Panc1 (cell line): ENCODE measurements at regions not wholly inside any gene's neighbourhood (a gene's known extent, or its start where the extent isn't known, plus 50 kb on each side); places are given as distances from the start of the nearest gene placed in this dataset.

ENCODE experiments used
- ATAC-seq: fragments of 200-7000 bp; cut with Tn5 transposase; 2 replicates; pipeline ENCODE4 v1.9.1; 2020; ENCODE audit warnings: mild to moderate bottlenecking, moderate library complexity
- BruUV-seq: library from RNA; stranded (reverse); fragments of 400-500 nt; replicated peaks from 2 replicates; lab custom pipeline; 2021; lab: Mats Ljungman, UMichigan
- CTCF ChIA-PET: fragments of 300-600 bp; sonication (Branson Sonifier 250); formaldehyde crosslinking; loops from one replicate; lab custom pipeline; 2022; ENCODE audit warnings: antibody characterized with exemption; lab: Charles Lee
- POLR2A ChIA-PET: fragments of 300-600 bp; sonication (Branson Sonifier 250); formaldehyde crosslinking; loops from one replicate; lab custom pipeline; 2022; ENCODE audit warnings: antibody characterized with exemption; lab: Charles Lee
- DNase-seq: peaks from one replicate; pipeline ENCODE4 v3.0.0-alpha.2; 2010; ENCODE audit warnings: low read depth, low spot score
- H3K27ac ChIP-seq: 2 replicates; pipeline ENCODE4 v1.5.1; 2011; ENCODE audit warnings: mild to moderate bottlenecking, low read length, inconsistent platforms
- H3K27me3 ChIP-seq: fragments of 200-500 bp; sonication (Bioruptor generic); 2 replicates; pipeline ENCODE4 v1.6.0; 2014; ENCODE audit warnings: low read length, inconsistent platforms; ENCODE audit not compliant: control insufficient read depth, insufficient read depth
- H3K36me3 ChIP-seq: fragments of 200-500 bp; sonication (Bioruptor generic); 2 replicates; pipeline ENCODE4 v1.5.1; 2014; ENCODE audit warnings: inconsistent platforms, mild to moderate bottlenecking, low read length, moderate library complexity; ENCODE audit not compliant: control insufficient read depth, insufficient read depth
- H3K4me1 ChIP-seq: 2 replicates; pipeline ENCODE4 v1.5.1; 2011; ENCODE audit warnings: inconsistent platforms, mild to moderate bottlenecking, low read length, moderate library complexity; ENCODE audit not compliant: control insufficient read depth, insufficient read depth
- H3K4me3 ChIP-seq, 2 experiments: 2 replicates each; pipeline ENCODE4 v1.5.1; 2011 to 2012; ENCODE audit warnings: low read depth in 2 of 2, low read length in 2 of 2, mild to moderate bottlenecking in 2 of 2, inconsistent platforms in 1 of 2, moderate library complexity in 1 of 2
- H3K9me3 ChIP-seq: fragments of 200-500 bp; sonication (Bioruptor generic); 2 replicates; pipeline ENCODE4 v1.5.1; 2014; ENCODE audit warnings: low read depth, mild to moderate bottlenecking, inconsistent platforms, low read length, moderate library complexity; ENCODE audit not compliant: control insufficient read depth, insufficient read depth
- POLR2AphosphoS5 ChIP-seq: IDR thresholded peaks from 2 replicates; pipeline ENCODE4 v1.6.1; 2012; ENCODE audit warnings: mild to moderate bottlenecking, low read depth, low read length, moderate library complexity
- SIN3A ChIP-seq: IDR thresholded peaks from 2 replicates; pipeline ENCODE4 v1.6.1; 2012; ENCODE audit warnings: low read depth, mild to moderate bottlenecking, low read length, moderate library complexity, borderline replicate concordance; ENCODE audit not compliant: insufficient read depth
- TCF7L2 ChIP-seq: IDR thresholded peaks from 2 replicates; pipeline ENCODE4 v1.6.1; 2011; ENCODE audit warnings: mild to moderate bottlenecking, low read depth, low read length, inconsistent platforms
- in situ Hi-C: cut with HindIII; loops from 2 replicates; pipeline ENCODE4 v1.10.0; 2016; ENCODE audit warnings: low sequenced_read_pairs, low pct_unique_long_range_greater_than_20kb
- intact Hi-C: fragments of 100-400 bp; cut with micrococcal nuclease; formaldehyde crosslinking; loops from one replicate; pipeline ENCODE4 v1.10.0; 2022; ENCODE audit not compliant: unreplicated experiment
- TF ChIP-seq, protein P1 (sequence below): fragments of 450-650 bp; IDR thresholded peaks from 2 replicates; pipeline ENCODE4 v1.5.1; 2017; ENCODE audit warnings: mild to moderate bottlenecking
- TF ChIP-seq, protein P2 (sequence below), 2 experiments: IDR thresholded peaks; 2 replicates each; pipeline ENCODE4 v1.6.1; 2011 to 2012; ENCODE audit warnings: low read depth in 2 of 2, control low read depth in 1 of 2, low read length in 1 of 2, mild to moderate bottlenecking in 1 of 2, moderate library complexity in 1 of 2; ENCODE audit not compliant: insufficient read depth in 1 of 2

DNA sequence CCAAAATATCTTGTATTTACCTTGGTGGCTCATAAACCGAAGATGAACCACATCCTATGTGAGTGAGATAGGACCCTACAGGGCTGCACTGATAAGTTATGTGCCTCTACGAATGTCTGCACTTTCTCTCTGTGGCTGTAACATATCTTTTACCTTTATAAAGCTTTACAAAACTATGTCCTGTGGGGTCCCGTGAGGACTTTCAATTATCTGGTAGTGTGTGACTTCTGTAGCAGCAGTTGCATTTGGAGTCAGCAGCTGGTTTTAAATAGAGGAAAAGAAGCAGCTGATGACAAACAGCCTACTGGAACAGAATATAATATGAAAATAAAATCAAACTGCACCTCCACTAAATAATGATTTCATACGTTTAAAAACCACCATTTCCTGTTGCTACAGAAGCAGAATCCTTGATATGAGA is 222.4 kb upstream of the GNAI1 start:
- DNase-seq: no peak
- Histone ChIP-seq H3K4me3 (no peak overlapping the region), H3K36me3 (no peaks in the 10 kb centered on the region), H3K27me3 (no peaks in the 10 kb centered on the region), H3K27ac (no peak overlapping the region), H3K9me3 (no peaks in the 10 kb centered on the region), H3K4me1 (no peaks in the 10 kb centered on the region)
- intact Hi-C loops: no loop called here
- in situ Hi-C loops: no loop called here
- BruUV-seq: no TSS peak
- ChIA-PET POLR2A (no interaction called here), CTCF (no interaction called here)
- TF ChIP-seq, protein P1, sequence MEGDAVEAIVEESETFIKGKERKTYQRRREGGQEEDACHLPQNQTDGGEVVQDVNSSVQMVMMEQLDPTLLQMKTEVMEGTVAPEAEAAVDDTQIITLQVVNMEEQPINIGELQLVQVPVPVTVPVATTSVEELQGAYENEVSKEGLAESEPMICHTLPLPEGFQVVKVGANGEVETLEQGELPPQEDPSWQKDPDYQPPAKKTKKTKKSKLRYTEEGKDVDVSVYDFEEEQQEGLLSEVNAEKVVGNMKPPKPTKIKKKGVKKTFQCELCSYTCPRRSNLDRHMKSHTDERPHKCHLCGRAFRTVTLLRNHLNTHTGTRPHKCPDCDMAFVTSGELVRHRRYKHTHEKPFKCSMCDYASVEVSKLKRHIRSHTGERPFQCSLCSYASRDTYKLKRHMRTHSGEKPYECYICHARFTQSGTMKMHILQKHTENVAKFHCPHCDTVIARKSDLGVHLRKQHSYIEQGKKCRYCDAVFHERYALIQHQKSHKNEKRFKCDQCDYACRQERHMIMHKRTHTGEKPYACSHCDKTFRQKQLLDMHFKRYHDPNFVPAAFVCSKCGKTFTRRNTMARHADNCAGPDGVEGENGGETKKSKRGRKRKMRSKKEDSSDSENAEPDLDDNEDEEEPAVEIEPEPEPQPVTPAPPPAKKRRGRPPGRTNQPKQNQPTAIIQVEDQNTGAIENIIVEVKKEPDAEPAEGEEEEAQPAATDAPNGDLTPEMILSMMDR: no peak
- TF ChIP-seq SIN3A (no peak), POLR2AphosphoS5 (no peak), TCF7L2 (no peak)
- TF ChIP-seq, protein P2, sequence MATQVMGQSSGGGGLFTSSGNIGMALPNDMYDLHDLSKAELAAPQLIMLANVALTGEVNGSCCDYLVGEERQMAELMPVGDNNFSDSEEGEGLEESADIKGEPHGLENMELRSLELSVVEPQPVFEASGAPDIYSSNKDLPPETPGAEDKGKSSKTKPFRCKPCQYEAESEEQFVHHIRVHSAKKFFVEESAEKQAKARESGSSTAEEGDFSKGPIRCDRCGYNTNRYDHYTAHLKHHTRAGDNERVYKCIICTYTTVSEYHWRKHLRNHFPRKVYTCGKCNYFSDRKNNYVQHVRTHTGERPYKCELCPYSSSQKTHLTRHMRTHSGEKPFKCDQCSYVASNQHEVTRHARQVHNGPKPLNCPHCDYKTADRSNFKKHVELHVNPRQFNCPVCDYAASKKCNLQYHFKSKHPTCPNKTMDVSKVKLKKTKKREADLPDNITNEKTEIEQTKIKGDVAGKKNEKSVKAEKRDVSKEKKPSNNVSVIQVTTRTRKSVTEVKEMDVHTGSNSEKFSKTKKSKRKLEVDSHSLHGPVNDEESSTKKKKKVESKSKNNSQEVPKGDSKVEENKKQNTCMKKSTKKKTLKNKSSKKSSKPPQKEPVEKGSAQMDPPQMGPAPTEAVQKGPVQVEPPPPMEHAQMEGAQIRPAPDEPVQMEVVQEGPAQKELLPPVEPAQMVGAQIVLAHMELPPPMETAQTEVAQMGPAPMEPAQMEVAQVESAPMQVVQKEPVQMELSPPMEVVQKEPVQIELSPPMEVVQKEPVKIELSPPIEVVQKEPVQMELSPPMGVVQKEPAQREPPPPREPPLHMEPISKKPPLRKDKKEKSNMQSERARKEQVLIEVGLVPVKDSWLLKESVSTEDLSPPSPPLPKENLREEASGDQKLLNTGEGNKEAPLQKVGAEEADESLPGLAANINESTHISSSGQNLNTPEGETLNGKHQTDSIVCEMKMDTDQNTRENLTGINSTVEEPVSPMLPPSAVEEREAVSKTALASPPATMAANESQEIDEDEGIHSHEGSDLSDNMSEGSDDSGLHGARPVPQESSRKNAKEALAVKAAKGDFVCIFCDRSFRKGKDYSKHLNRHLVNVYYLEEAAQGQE (IDR thresholded peaks at IDR 0.05; ENCODE audit: insufficient read depth in 1 of 2, low read depth in 2 of 2, low read length in 1 of 2): no peak
- ATAC-seq: no peak

DNA sequence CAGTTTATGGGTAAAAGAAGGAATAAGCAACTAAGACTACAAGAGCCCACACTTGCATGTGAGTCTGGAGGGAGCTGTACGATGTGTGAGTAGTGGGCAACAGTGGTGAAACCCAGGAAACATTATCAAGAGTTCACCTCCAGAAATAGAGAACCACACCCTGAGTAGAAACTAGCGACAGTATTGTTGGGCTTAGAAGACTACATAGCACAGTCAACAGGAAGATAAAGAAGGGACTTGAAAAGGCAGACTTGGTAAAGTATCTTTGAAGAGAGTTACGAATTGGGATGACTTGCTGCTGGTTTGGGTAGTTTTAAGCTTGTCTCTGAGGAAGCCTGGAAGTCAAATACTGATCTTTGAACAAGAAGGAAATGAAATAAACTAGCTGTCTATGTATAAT is 223.2 kb upstream of the GNAI1 start:
- POLR2A ChIA-PET: no interaction called here
- Histone ChIP-seq H3K9me3 (no peaks in the 10 kb centered on the region), H3K27me3 (no peaks in the 10 kb centered on the region), H3K36me3 (no peaks in the 10 kb centered on the region), H3K4me1 (no peaks in the 10 kb centered on the region), H3K27ac (no peak overlapping the region), H3K4me3 (no peak overlapping the region)
- DNase-seq (no peak), ATAC-seq (no peak)
- CTCF ChIA-PET: no interaction called here
- no peak for TF ChIP-seq POLR2AphosphoS5
- TF ChIP-seq, protein P1: no peak
- TF ChIP-seq SIN3A: no peak
- TF ChIP-seq TCF7L2: no peak
- TF ChIP-seq, protein P2 (IDR thresholded peaks at IDR 0.05; ENCODE audit: insufficient read depth in 1 of 2, low read depth in 2 of 2, low read length in 1 of 2): no peak
- intact Hi-C loops: no loop called here
- in situ Hi-C loops: no loop called here
- BruUV-seq: no TSS peak
